Ishikawa (cell line): ENCODE measurements at regions not wholly inside any gene's neighbourhood (a gene's known extent, or its start where the extent isn't known, plus 50 kb on each side); places are given as distances from the start of the nearest gene placed in this dataset.

ENCODE experiments used
- CREB1 ChIP-seq: IDR thresholded peaks from 2 replicates; pipeline ENCODE4 v1.6.1; 2012; ENCODE audit warnings: low read depth
- REST ChIP-seq: IDR thresholded peaks from 2 replicates; pipeline ENCODE4 v1.6.1; 2012; ENCODE audit warnings: low read depth, mild to moderate bottlenecking
- TAF1 ChIP-seq: IDR thresholded peaks from 2 replicates; pipeline ENCODE4 v1.6.1; 2012; ENCODE audit warnings: low read depth, mild to moderate bottlenecking

DNA sequence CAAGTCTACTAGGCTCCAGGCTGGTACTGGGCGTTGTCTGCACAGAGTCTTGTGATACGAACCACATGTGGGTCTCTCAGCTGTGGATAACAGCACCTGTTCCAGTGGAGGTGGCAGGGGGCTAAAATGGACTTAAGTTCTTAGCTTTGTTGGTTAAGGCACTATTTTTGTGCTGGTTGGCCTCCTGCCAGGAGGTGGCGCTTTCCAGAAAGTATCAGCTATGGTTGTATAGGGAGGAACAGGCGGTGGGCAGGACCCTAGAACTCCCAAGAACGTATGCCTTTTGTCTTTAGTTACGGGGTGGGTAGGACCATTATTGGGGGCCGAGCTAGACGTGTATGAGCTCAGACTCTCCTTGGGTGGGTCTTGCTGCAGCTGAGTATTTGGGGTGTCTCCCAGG, 1138.4 kb downstream of the PCDH19 start:
- no peak for TF ChIP-seq REST
- TF ChIP-seq CREB1: no peak
- no peak for TF ChIP-seq TAF1
